Activated naive CD4-positive, alpha-beta T cell treated with anti-CD3 and anti-CD28 coated beads for 36 hours (primary cell): ENCODE measurements at regions not wholly inside any gene's neighbourhood (a gene's known extent, or its start where the extent isn't known, plus 50 kb on each side); places are given as distances from the start of the nearest gene placed in this dataset.

Source experiments
- CTCF ChIA-PET: fragments of 350-600 bp; sonication (Branson Sonifier 250); formaldehyde crosslinking; loops from one replicate; lab custom pipeline; 2021; ENCODE audit warnings: antibody characterized with exemption; lab: Charles Lee
- DNase-seq: peaks from one replicate; pipeline ENCODE4 v3.0.0-alpha.2; 2020
- H3K27ac Mint-ChIP-seq: one replicate; pipeline ENCODE4 v1.8.0; 2021; ENCODE audit warnings: mild to moderate bottlenecking, mixed read lengths
- H3K27me3 Mint-ChIP-seq: one replicate; pipeline ENCODE4 v1.8.0; 2021; ENCODE audit warnings: low read depth, mixed read lengths
- H3K36me3 Mint-ChIP-seq: one replicate; pipeline ENCODE4 v1.8.0; 2021; ENCODE audit warnings: low read depth, mixed read lengths
- H3K4me1 Mint-ChIP-seq: one replicate; pipeline ENCODE4 v1.8.0; 2021; ENCODE audit warnings: low read depth, mixed read lengths
- H3K4me3 Mint-ChIP-seq: one replicate; pipeline ENCODE4 v1.8.0; 2021; ENCODE audit warnings: mild to moderate bottlenecking, moderate library complexity, mixed read lengths
- H3K9me3 Mint-ChIP-seq: one replicate; pipeline ENCODE4 v1.8.0; 2021; ENCODE audit warnings: mixed read lengths
- intact Hi-C: fragments of 100-400 bp; cut with micrococcal nuclease; formaldehyde crosslinking; loops from one replicate; pipeline ENCODE4 v1.15.1; 2023
- microRNA-seq: library from miRNA; unstranded; fragments of <30 nt; microRNA quantifications from one replicate; pipeline ENCODE4 v1.2.0, GENCODE V29; 2022; ENCODE audit warnings: borderline microRNAs expressed, borderline replicate concordance

DNA sequence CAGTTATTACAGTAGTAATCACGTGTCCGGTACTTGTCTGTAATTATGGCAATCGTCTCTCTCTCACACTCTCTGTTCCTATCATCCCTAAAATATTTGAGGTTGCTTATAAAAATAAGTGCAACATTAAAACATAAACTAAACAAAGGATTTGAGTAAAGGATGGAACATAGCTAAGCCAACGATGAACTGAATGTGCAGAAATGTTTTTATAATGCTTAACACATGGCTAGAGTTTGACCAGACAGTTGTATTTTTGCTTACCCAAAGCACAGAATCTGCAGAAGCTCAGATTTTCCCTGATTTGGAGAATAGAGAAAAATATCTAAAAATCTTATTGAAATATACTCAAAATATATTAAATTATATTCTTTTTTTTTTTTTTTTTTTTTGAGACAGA is 1030.9 kb downstream of the NAALADL2 start:
- intact Hi-C loops, result no loop called here
- DNase-seq, result no peak
- Mint-ChIP-seq H3K36me3 (no peaks in the 10 kb centered on the region), H3K4me3 (no peak overlapping the region), H3K4me1 (no peaks in the 10 kb centered on the region), H3K27me3 (no peaks in the 10 kb centered on the region), H3K27ac (no peak overlapping the region), H3K9me3 (no peaks in the 10 kb centered on the region)
- CTCF ChIA-PET, result no interaction called here

- DNase-seq, result no peak
- H3K4me3 Mint-ChIP-seq, result no peak overlapping the region
- peaks cover 6% of the 10 kb centered on the region for H3K9me3 Mint-ChIP-seq
- no peaks in the 10 kb centered on the region for H3K4me1 Mint-ChIP-seq
- no peaks in the 10 kb centered on the region for H3K27me3 Mint-ChIP-seq
- no peak overlapping the region for H3K27ac Mint-ChIP-seq
- CTCF ChIA-PET, result no interaction called here
- no peaks in the 10 kb centered on the region for H3K36me3 Mint-ChIP-seq
- intact Hi-C loops, result no loop called here
Observed at GRCh38 chr3:175885231-175885766, 1026.2 kb downstream of the NAALADL2 start.

DNA sequence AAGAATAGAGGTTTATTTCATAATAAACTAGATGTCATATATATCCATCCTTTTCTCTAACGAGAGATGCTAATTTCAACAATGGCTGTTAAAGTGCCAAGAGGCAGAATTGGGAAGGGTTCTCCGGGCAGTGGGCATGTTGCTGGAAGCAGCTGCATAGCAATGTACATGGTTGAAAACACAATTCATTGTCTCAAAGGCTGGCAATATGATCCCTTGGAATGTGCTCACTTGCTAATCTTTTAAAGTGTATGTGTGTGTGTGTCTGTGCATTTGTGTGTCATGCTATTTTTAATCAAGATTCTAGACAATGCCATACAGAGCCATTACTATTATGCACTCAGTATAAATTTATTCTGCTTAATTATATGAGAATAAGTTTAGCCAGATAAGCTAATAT is 1020.3 kb downstream of the NAALADL2 start:
- H3K4me3 Mint-ChIP-seq, result no peak overlapping the region
- no peaks in the 10 kb centered on the region for H3K4me1 Mint-ChIP-seq
- CTCF ChIA-PET, result no interaction called here
- H3K9me3 Mint-ChIP-seq, result peaks cover 6% of the 10 kb centered on the region
- no peaks in the 10 kb centered on the region for H3K36me3 Mint-ChIP-seq
- no peak overlapping the region for H3K27ac Mint-ChIP-seq
- H3K27me3 Mint-ChIP-seq, result no peaks in the 10 kb centered on the region
- no peak for DNase-seq
- intact Hi-C loops, result no loop called here

GRCh38 chr3:175869404-175869803 is 1010.3 kb downstream of the NAALADL2 start:
- intact Hi-C loops, result no loop called here
- CTCF ChIA-PET, result no interaction called here
- DNase-seq, result no peak
- no peak overlapping the region for H3K27ac Mint-ChIP-seq
- no peak overlapping the region for H3K4me3 Mint-ChIP-seq
- peaks cover 2% of the 10 kb centered on the region for H3K9me3 Mint-ChIP-seq
- H3K4me1 Mint-ChIP-seq, result no peaks in the 10 kb centered on the region
- H3K36me3 Mint-ChIP-seq, result no peaks in the 10 kb centered on the region
- H3K27me3 Mint-ChIP-seq, result no peaks in the 10 kb centered on the region

GRCh38 chr3:175868626-175869025 is 1009.5 kb downstream of the NAALADL2 start:
- no peak for DNase-seq
- Mint-ChIP-seq H3K27me3 (no peaks in the 10 kb centered on the region), H3K27ac (no peak overlapping the region), H3K4me3 (no peak overlapping the region), H3K9me3 (peaks cover 2% of the 10 kb centered on the region), H3K36me3 (no peaks in the 10 kb centered on the region), H3K4me1 (no peaks in the 10 kb centered on the region)
- intact Hi-C loops, result no loop called here
- CTCF ChIA-PET, result no interaction called here

DNA sequence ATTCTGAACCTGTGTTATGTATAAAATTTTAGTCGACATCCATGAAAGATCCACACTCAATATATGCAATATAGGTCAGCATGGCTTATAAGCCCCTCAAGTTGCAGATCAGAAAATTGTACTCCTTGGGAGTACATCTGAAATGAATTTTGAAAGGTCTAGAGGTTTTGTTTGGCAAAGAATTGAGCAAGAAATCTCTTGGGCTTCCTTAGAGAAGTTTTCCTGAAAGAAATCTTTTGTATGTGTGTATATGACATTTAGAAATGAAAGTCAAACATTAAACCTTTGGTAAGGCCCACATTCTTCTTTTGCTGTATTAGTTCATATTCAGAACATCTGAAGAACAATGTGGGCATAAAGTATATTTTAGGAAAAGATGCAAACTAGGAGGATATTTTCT is 1006.6 kb downstream of the NAALADL2 start:
- no peaks in the 10 kb centered on the region for H3K27me3 Mint-ChIP-seq
- H3K27ac Mint-ChIP-seq, result no peak overlapping the region
- CTCF ChIA-PET, result no interaction called here
- intact Hi-C loops, result no loop called here
- no peaks in the 10 kb centered on the region for H3K4me1 Mint-ChIP-seq
- no peaks in the 10 kb centered on the region for H3K36me3 Mint-ChIP-seq
- no peak for DNase-seq
- no peaks in the 10 kb centered on the region for H3K9me3 Mint-ChIP-seq
- H3K4me3 Mint-ChIP-seq, result no peak overlapping the region

- H3K27ac Mint-ChIP-seq, result no peak overlapping the region
- intact Hi-C loops, result no loop called here
- H3K4me3 Mint-ChIP-seq, result no peak overlapping the region
- H3K4me1 Mint-ChIP-seq, result no peaks in the 10 kb centered on the region
- CTCF ChIA-PET, result no interaction called here
- DNase-seq, result no peak
- H3K9me3 Mint-ChIP-seq, result no peaks in the 10 kb centered on the region
- H3K27me3 Mint-ChIP-seq, result no peaks in the 10 kb centered on the region
- H3K36me3 Mint-ChIP-seq, result no peaks in the 10 kb centered on the region
Observed at GRCh38 chr3:175861916-175862315, 1002.8 kb downstream of the NAALADL2 start.

Small RNA genes lying in the stretch of these regions (microRNA-seq; reads per million reads assigned to microRNA genes)
- gene MIR7977, result 1.6 reads per million
